ENCODE measurements at regions not wholly inside any gene's neighbourhood (a gene's known extent, or its start where the extent isn't known, plus 50 kb on each side); places are given as distances from the start of the nearest gene placed in this dataset.

GRCh38 chr2:42877936-42878335 is 85.6 kb upstream of the HAAO start:
- TF ChIP-seq, protein P1, sequence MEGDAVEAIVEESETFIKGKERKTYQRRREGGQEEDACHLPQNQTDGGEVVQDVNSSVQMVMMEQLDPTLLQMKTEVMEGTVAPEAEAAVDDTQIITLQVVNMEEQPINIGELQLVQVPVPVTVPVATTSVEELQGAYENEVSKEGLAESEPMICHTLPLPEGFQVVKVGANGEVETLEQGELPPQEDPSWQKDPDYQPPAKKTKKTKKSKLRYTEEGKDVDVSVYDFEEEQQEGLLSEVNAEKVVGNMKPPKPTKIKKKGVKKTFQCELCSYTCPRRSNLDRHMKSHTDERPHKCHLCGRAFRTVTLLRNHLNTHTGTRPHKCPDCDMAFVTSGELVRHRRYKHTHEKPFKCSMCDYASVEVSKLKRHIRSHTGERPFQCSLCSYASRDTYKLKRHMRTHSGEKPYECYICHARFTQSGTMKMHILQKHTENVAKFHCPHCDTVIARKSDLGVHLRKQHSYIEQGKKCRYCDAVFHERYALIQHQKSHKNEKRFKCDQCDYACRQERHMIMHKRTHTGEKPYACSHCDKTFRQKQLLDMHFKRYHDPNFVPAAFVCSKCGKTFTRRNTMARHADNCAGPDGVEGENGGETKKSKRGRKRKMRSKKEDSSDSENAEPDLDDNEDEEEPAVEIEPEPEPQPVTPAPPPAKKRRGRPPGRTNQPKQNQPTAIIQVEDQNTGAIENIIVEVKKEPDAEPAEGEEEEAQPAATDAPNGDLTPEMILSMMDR (conservative IDR thresholded peaks at IDR 0.05; ENCODE audit: low read depth in 2 of 2): no peak
- TF ChIP-seq EZH2 (IDR thresholded peaks at IDR 0.05; ENCODE audit: low read depth, unreplicated experiment) (no peak), EZH2phosphoT487 (IDR thresholded peaks at IDR 0.05; ENCODE audit: unreplicated experiment) (no peak), POLR2AphosphoS5 (IDR thresholded peaks at IDR 0.05; ENCODE audit: low read depth) (no peak), NANOG (IDR thresholded peaks at IDR 0.05; ENCODE audit: borderline replicate concordance) (no peak), CREB1 (CRISPR knock-in tag; IDR thresholded peaks at IDR 0.05; ENCODE audit: low read depth) (no peak), JUNB (IDR thresholded peaks at IDR 0.05; ENCODE audit: unreplicated experiment) (no peak), REST (IDR thresholded peaks at IDR 0.05; ENCODE audit: unreplicated experiment) (no peak), ZNF114 (CRISPR knock-in tag; IDR thresholded peaks at IDR 0.05) (no peak)
- TF ChIP-seq, protein P2, sequence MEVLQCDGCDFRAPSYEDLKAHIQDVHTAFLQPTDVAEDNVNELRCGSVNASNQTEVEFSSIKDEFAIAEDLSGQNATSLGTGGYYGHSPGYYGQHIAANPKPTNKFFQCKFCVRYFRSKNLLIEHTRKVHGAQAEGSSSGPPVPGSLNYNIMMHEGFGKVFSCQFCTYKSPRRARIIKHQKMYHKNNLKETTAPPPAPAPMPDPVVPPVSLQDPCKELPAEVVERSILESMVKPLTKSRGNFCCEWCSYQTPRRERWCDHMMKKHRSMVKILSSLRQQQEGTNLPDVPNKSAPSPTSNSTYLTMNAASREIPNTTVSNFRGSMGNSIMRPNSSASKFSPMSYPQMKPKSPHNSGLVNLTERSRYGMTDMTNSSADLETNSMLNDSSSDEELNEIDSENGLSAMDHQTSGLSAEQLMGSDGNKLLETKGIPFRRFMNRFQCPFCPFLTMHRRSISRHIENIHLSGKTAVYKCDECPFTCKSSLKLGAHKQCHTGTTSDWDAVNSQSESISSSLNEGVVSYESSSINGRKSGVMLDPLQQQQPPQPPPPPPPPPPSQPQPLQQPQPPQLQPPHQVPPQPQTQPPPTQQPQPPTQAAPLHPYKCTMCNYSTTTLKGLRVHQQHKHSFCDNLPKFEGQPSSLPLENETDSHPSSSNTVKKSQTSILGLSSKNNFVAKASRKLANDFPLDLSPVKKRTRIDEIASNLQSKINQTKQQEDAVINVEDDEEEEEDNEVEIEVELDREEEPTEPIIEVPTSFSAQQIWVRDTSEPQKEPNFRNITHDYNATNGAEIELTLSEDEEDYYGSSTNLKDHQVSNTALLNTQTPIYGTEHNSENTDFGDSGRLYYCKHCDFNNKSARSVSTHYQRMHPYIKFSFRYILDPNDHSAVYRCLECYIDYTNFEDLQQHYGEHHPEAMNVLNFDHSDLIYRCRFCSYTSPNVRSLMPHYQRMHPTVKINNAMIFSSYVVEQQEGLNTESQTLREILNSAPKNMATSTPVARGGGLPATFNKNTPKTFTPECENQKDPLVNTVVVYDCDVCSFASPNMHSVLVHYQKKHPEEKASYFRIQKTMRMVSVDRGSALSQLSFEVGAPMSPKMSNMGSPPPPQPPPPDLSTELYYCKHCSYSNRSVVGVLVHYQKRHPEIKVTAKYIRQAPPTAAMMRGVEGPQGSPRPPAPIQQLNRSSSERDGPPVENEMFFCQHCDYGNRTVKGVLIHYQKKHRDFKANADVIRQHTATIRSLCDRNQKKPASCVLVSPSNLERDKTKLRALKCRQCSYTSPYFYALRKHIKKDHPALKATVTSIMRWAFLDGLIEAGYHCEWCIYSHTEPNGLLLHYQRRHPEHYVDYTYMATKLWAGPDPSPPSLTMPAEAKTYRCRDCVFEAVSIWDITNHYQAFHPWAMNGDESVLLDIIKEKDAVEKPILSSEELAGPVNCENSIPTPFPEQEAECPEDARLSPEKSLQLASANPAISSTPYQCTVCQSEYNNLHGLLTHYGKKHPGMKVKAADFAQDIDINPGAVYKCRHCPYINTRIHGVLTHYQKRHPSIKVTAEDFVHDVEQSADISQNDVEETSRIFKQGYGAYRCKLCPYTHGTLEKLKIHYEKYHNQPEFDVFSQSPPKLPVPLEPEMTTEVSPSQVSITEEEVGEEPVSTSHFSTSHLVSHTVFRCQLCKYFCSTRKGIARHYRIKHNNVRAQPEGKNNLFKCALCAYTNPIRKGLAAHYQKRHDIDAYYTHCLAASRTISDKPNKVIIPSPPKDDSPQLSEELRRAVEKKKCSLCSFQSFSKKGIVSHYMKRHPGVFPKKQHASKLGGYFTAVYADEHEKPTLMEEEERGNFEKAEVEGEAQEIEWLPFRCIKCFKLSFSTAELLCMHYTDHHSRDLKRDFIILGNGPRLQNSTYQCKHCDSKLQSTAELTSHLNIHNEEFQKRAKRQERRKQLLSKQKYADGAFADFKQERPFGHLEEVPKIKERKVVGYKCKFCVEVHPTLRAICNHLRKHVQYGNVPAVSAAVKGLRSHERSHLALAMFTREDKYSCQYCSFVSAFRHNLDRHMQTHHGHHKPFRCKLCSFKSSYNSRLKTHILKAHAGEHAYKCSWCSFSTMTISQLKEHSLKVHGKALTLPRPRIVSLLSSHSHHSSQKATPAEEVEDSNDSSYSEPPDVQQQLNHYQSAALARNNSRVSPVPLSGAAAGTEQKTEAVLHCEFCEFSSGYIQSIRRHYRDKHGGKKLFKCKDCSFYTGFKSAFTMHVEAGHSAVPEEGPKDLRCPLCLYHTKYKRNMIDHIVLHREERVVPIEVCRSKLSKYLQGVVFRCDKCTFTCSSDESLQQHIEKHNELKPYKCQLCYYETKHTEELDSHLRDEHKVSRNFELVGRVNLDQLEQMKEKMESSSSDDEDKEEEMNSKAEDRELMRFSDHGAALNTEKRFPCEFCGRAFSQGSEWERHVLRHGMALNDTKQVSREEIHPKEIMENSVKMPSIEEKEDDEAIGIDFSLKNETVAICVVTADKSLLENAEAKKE (CRISPR knock-in tag; IDR thresholded peaks at IDR 0.05): no peak

Data from GM23338 (cell line).